LoVo (cell line): ENCODE measurements at regions not wholly inside any gene's neighbourhood (a gene's known extent, or its start where the extent isn't known, plus 50 kb on each side); places are given as distances from the start of the nearest gene placed in this dataset.
"Not testable (repeated sequence)": the region's sequence is repeated elsewhere in the genome, so short reads cannot be mapped to it uniquely, and the experiment has no call there.

Source experiments
- DNase-seq: peaks from one replicate; pipeline ENCODE4 v3.0.0-alpha.2; 2016; ENCODE audit warnings: low spot score

GRCh38 chr4:12933760-12934221 lies 550.3 kb downstream of the RAB28 start:
- DNase-seq, result no peak

GRCh38 chr4:12932203-12932788 lies 551.8 kb downstream of the RAB28 start:
- no peak for DNase-seq

- DNase-seq, result no peak
Measured at GRCh38 chr4:12929784-12930183, 554.4 kb downstream of the RAB28 start.

GRCh38 chr4:12928751-12929150 lies 555.4 kb downstream of the RAB28 start:
- DNase-seq, result no peak

- no peak for DNase-seq
Measured at GRCh38 chr4:12926189-12927066, 557.7 kb downstream of the RAB28 start.

- no peak for DNase-seq
Measured at GRCh38 chr4:12924728-12925320, 559.3 kb downstream of the RAB28 start.

GRCh38 chr4:12924253-12924652 lies 559.9 kb downstream of the RAB28 start:
- DNase-seq, result no peak

- DNase-seq, result no peak
Measured at GRCh38 chr4:12912896-12913418, 571.2 kb downstream of the RAB28 start.

- no peak for DNase-seq
Measured at GRCh38 chr4:12911750-12912358, 572.3 kb downstream of the RAB28 start.

GRCh38 chr4:12903640-12904039 lies 580.5 kb downstream of the RAB28 start:
- not testable (repeated sequence) for DNase-seq

GRCh38 chr4:12902735-12903134 lies 581.4 kb downstream of the RAB28 start:
- no peak for DNase-seq

GRCh38 chr4:12897954-12898353 lies 586.2 kb downstream of the RAB28 start:
- DNase-seq, result no peak

GRCh38 chr4:12894062-12894461 lies 590.1 kb downstream of the RAB28 start:
- DNase-seq, result no peak

GRCh38 chr4:12889054-12889453 lies 595.1 kb downstream of the RAB28 start:
- DNase-seq, result no peak

GRCh38 chr4:12884846-12885796 lies 599.0 kb downstream of the RAB28 start:
- no peak for DNase-seq

GRCh38 chr4:12881945-12882584 lies 602.1 kb downstream of the RAB28 start:
- no peak for DNase-seq

GRCh38 chr4:12880844-12881243 lies 603.3 kb downstream of the RAB28 start:
- DNase-seq, result no peak

- no peak for DNase-seq
Measured at GRCh38 chr4:12879496-12879895, 604.6 kb downstream of the RAB28 start.

GRCh38 chr4:12875640-12876243 lies 608.4 kb downstream of the RAB28 start:
- no peak for DNase-seq

GRCh38 chr4:12873351-12873750 lies 610.8 kb downstream of the RAB28 start:
- no peak for DNase-seq
